HG03280 (cell line): ENCODE measurements at regions not wholly inside any gene's neighbourhood (a gene's known extent, or its start where the extent isn't known, plus 50 kb on each side); places are given as distances from the start of the nearest gene placed in this dataset.

Experiments used
- ATAC-seq: cut with Tn5 transposase; IDR thresholded peaks from one replicate; pipeline ENCODE4 v1.9.1; 2021; ENCODE audit warnings: mild to moderate bottlenecking, moderate library complexity; ENCODE audit not compliant: unreplicated experiment

DNA sequence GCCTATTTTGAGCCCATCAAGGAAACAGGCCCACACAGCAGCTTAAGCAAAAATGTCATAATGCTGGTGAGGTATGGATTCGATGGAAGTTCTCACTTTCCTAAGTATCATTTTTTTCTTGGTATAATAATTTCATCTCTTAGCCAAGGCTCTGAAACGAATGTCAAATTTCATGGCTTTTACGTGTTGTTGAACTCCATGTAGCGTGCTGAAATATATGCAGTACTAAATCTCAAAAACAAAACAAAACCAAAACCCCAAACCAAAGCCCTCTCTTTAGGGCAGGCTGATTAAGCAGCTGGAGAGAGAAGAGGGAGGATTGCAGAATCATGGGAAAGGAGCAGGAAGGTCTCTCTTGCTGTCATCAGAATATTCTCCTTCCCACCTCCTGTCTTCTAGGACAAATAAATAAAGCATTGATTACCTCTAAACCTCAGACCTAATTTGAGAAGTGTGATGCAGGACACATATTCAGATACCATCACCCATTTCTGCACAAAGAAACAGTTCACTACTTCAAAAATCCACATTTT, 58.3 kb downstream of the TMEM174 start:
- no peak for ATAC-seq

DNA sequence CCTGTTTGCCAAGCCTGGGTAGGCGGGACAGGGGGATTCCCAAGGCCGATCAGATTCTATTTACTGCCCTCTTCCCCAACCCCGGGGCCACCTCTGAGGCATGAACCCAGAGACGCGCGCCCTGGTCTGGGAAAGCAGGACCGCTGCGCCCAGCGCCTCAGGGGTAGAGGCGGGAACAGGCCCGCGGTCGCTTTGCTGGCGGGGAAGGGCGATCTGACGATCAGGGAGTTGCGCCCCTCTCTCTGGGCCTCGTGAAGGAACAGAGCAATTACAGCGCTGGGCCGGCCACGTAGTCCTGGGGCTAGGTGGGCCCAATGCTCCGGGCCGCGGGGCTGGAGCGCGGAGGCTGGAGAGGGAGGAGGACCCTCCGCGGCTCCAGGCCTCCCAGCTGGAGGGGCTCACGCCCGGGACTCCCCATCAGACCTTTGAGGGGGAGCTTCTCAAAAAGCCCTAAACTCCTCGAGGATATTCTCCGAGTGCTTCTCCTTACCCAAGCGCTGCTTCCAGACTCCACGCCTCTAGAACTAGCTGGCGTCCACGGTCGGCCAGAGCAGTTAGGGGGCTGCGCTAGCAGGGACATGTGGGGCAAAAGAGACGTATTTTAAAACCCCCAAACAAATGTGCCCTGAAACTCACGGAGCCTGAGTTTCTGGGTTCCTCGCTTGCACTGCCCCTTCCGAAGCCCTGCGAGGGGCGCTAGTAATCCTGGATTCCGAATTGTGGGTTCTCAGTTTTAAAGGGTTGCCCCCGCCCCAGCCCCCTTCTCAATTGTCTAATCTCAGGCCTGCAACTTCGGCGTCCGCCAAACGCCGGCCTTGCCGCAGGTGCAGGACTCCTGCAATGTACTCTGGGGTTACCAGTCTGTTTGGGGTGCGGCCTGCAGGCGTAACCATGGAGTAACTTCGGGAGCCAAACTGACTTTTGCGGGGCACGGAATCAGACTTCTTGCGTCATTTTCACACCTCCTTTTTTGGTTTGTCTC, 57.6 kb downstream of the TMEM174 start:
- ATAC-seq, result no peak

DNA sequence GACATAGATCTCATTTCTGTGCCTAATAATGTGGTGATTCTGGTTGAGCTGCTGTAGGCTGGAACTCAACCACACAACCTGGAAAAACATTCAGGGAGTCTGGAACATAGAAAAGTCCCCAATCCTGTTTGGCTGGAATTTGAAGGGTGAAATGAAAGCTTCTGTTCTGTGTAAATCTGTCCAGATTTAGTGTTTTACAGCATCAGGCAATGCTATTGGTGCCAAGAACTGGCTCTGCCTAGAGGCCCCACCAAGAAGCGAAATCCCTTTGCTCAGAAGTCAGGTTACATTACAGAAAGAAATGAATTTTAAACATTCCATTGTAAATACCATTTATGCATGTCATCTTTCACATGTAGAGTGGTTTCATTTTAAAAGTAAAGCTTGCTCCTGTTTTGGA, 56.3 kb downstream of the TMEM174 start:
- ATAC-seq, result no peak

DNA sequence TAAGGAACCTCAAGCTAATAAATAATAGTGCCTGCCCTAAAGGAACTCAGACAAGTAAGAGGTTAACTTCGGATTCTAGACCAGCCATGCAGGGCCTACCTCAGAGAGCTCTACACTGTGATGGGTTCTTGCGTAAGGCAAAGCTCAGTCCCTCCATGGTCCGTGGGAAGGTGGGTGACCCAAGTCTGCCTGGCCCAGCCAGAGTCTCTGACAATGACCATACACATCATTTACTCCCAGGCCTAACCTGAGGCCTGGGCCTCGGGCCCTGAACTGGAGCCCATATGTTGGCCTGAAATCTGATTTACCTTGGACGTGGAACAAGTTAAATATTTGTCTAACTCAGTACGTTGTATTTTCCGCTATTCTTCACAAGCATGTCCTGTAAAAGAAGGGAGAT, 55.1 kb downstream of the TMEM174 start:
- ATAC-seq, result no peak
